Keratinocyte (primary cell): ENCODE measurements at regions not wholly inside any gene's neighbourhood (a gene's known extent, or its start where the extent isn't known, plus 50 kb on each side); places are given as distances from the start of the nearest gene placed in this dataset.

Source experiments
- DNase-seq: peaks from one replicate; pipeline ENCODE4 v3.0.0-alpha.2; 2011; ENCODE audit warnings: low read depth, missing footprints, low spot score
- FAIRE-seq: peaks from 2 replicates; lab custom pipeline; 2011; peaks lifted over from hg19 to GRCh38; lab: Jason Lieb, UNC
- H2AFZ ChIP-seq: 2 replicates; pipeline ENCODE4 v1.6.0; 2012; ENCODE audit warnings: low read length, control low read depth, inconsistent platforms; ENCODE audit not compliant: control insufficient read depth
- H3K27ac ChIP-seq: 2 replicates; pipeline ENCODE4 v1.5.1; 2011; ENCODE audit warnings: low read length; ENCODE audit not compliant: control insufficient read depth, insufficient read depth
- H3K27me3 ChIP-seq: 3 replicates; pipeline ENCODE4 v1.6.0; 2011; ENCODE audit warnings: low read length; ENCODE audit not compliant: control insufficient read depth, insufficient read depth; ENCODE audit errors: extremely low read depth
- H3K36me3 ChIP-seq, 2 experiments: 2 replicates in 1 of 2; 3 replicates in 1 of 2; pipeline ENCODE4 v1.5.1; 2011; ENCODE audit warnings: low read length in 2 of 2, mild to moderate bottlenecking in 1 of 2; ENCODE audit not compliant: control insufficient read depth in 2 of 2, insufficient read depth in 2 of 2; ENCODE audit errors: extremely low read depth in 1 of 2
- H3K4me1 ChIP-seq: 3 replicates; pipeline ENCODE4 v1.5.1; 2011; ENCODE audit warnings: low read length; ENCODE audit not compliant: control insufficient read depth, insufficient read depth; ENCODE audit errors: extremely low read depth
- H3K4me2 ChIP-seq: 3 replicates; pipeline ENCODE4 v1.6.0; 2011; ENCODE audit warnings: low read depth, low read length; ENCODE audit not compliant: control insufficient read depth, insufficient read depth; ENCODE audit errors: extremely low read depth
- H3K4me3 ChIP-seq, 3 experiments: fragments of 200-600 bp in 1 of 3; sonication (generic) in 1 of 3; 2 replicates in 2 of 3; 3 replicates in 1 of 3; pipeline ENCODE4 v1.5.1; 2011 to 2016; ENCODE audit warnings: low read length in 3 of 3, mild to moderate bottlenecking in 3 of 3, control low read depth in 2 of 3, inconsistent platforms in 1 of 3, low read depth in 1 of 3, mixed read lengths in 1 of 3, mixed run types in 1 of 3, moderate library complexity in 1 of 3; ENCODE audit not compliant: control insufficient read depth in 2 of 3, insufficient read depth in 2 of 3; ENCODE audit errors: extremely low read depth in 1 of 3
- H3K79me2 ChIP-seq: 2 replicates; pipeline ENCODE4 v1.6.0; 2012; ENCODE audit warnings: low read length; ENCODE audit not compliant: control insufficient read depth, insufficient read depth
- H3K9ac ChIP-seq: 3 replicates; pipeline ENCODE4 v1.6.0; 2011; ENCODE audit warnings: low read length; ENCODE audit not compliant: control insufficient read depth, insufficient read depth; ENCODE audit errors: extremely low read depth
- H3K9me1 ChIP-seq: 3 replicates; pipeline ENCODE4 v1.6.0; 2011; ENCODE audit warnings: low read length; ENCODE audit not compliant: control insufficient read depth, insufficient read depth; ENCODE audit errors: extremely low read depth
- H3K9me3 ChIP-seq: 2 replicates; pipeline ENCODE4 v1.5.1; 2012; ENCODE audit warnings: low read depth, low read length; ENCODE audit not compliant: control insufficient read depth
- H4K20me1 ChIP-seq: 3 replicates; pipeline ENCODE4 v1.6.0; 2011; ENCODE audit warnings: low read length; ENCODE audit not compliant: control insufficient read depth, insufficient read depth; ENCODE audit errors: extremely low read depth
- CTCF ChIP-seq, 3 experiments: IDR thresholded peaks in 1 of 3; conservative IDR thresholded peaks in 1 of 3; optimal IDR thresholded peaks in 1 of 3; 2 replicates in 2 of 3; 3 replicates in 1 of 3; pipeline versions ENCODE3 to v1.5.1; 2011; ENCODE audit warnings: low read length in 3 of 3, mild to moderate bottlenecking in 3 of 3, moderate library complexity in 2 of 3, control low read depth in 1 of 3, inconsistent platforms in 1 of 3; ENCODE audit not compliant: insufficient read depth in 2 of 3; ENCODE audit errors: extremely low read depth in 1 of 3
- EZH2 ChIP-seq: IDR thresholded peaks from one replicate; pipeline ENCODE4 v1.6.1; 2012; ENCODE audit warnings: inconsistent platforms, mild to moderate bottlenecking, low read length, moderate library complexity
- dilution Hi-C: fragments of 300-500 bp; cut with MboI; formaldehyde crosslinking; loops from one replicate; pipeline ENCODE4 v1.7.0; 2020; ENCODE audit warnings: low sequenced_read_pairs; ENCODE audit not compliant: extremely low pct_ligation_motif_present

GRCh38 chr4:141932490-141932889 lies 296.1 kb downstream of the IL15 start:
- TF ChIP-seq CTCF (optimal IDR thresholded peaks at IDR 0.05 in 1 of 3, IDR thresholded peaks at IDR 0.05 in 1 of 3, conservative IDR thresholded peaks at IDR 0.05 in 1 of 3; ENCODE audit: extremely low read depth in 1 of 3, insufficient read depth in 2 of 3, low read length in 3 of 3) (no peak), EZH2 (no peak)
- no peak overlapping the region for H3K27ac ChIP-seq
- no peak overlapping the region for H2AFZ ChIP-seq
- dilution Hi-C loops, result no loop called here
- H3K4me3 ChIP-seq, result no peak overlapping the region
- no peaks in the 10 kb centered on the region for H3K27me3 ChIP-seq
- no peak overlapping the region for H3K4me2 ChIP-seq
- H3K79me2 ChIP-seq, result no peaks in the 10 kb centered on the region
- no peaks in the 10 kb centered on the region for H3K4me1 ChIP-seq
- H3K9me3 ChIP-seq, result no peaks in the 10 kb centered on the region
- no peak overlapping the region for H3K9ac ChIP-seq
- H4K20me1 ChIP-seq, result no peaks in the 10 kb centered on the region
- FAIRE-seq, result no peak
- no peak for DNase-seq
- H3K36me3 ChIP-seq, result no peaks in the 10 kb centered on the region
- no peaks in the 10 kb centered on the region for H3K9me1 ChIP-seq

GRCh38 chr4:141933978-141934377 lies 297.6 kb downstream of the IL15 start:
- TF ChIP-seq CTCF (optimal IDR thresholded peaks at IDR 0.05 in 1 of 3, IDR thresholded peaks at IDR 0.05 in 1 of 3, conservative IDR thresholded peaks at IDR 0.05 in 1 of 3; ENCODE audit: extremely low read depth in 1 of 3, insufficient read depth in 2 of 3, low read length in 3 of 3), result no peak
- TF ChIP-seq EZH2, result no peak
- Histone ChIP-seq H3K36me3 (no peaks in the 10 kb centered on the region), H3K9me1 (no peaks in the 10 kb centered on the region), H3K79me2 (no peaks in the 10 kb centered on the region), H2AFZ (no peak overlapping the region), H3K9me3 (no peaks in the 10 kb centered on the region), H3K4me2 (no peak overlapping the region), H3K9ac (no peak overlapping the region), H3K27ac (no peak overlapping the region), H3K4me1 (no peaks in the 10 kb centered on the region), H3K27me3 (no peaks in the 10 kb centered on the region), H3K4me3 (no peak overlapping the region), H4K20me1 (no peaks in the 10 kb centered on the region)
- FAIRE-seq (no peak), DNase-seq (no peak)
- dilution Hi-C loops, result no loop called here
